ENCODE measurements at regions not wholly inside any gene's neighbourhood (a gene's known extent, or its start where the extent isn't known, plus 50 kb on each side); places are given as distances from the start of the nearest gene placed in this dataset.
"Not testable (repeated sequence)": the region's sequence is repeated elsewhere in the genome, so short reads cannot be mapped to it uniquely, and the experiment has no call there.

DNA sequence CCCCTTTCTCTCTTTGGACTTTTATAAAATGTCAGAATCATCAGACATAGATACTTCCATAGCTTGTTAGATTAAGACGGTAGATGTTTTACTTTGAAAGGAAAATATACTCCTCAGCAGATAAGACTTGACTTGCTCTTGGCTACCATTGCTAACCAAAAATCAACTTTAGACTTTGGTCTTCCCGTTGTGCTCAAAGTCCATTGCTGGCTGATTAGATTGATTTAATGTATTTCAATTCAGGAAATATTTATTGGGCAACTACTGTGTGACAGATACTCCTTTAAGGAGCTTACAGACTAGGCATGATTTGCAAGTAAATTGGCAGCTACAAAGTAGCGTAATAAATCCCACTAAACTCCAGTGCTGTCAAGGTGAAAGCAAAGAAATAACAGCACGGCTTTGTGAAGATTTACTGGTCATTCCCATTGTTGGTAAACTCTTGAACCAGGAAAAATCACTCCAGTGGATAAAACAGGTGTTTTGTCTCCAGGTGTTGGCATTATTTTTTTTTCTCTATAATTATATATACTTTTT is 95.7 kb upstream of the ARMC3 start:
- no peaks in the 10 kb centered on the region for H3K4me1 ChIP-seq (ENCODE audit: control insufficient read depth in 2 of 2, insufficient read depth in 2 of 2, low read length in 2 of 2)
- DNase-seq (no peak), ATAC-seq (ENCODE audit: low read depth) (no peak)
- Mint-ChIP-seq H3K27ac (no peak overlapping the region), H3K9me3 (ENCODE audit: insufficient read depth) (no peaks in the 10 kb centered on the region), H3K4me3 (no peak overlapping the region), H3K27me3 (no peaks in the 10 kb centered on the region), H3K4me1 (no peaks in the 10 kb centered on the region)
- intact Hi-C loops (cut with micrococcal nuclease) = no loop called here
- no peaks in the 10 kb centered on the region for H4K20me1 ChIP-seq (ENCODE audit: control insufficient read depth, insufficient read depth, low read length, poor library complexity, severe bottlenecking)
- 100% methylated on average over 1 of the region's 4 CpGs for WGBS (ENCODE audit: insufficient coverage)
- ChIA-PET POLR2A (no interaction called here), CTCF (no interaction called here)
- no peaks in the 10 kb centered on the region for H3K27me3 ChIP-seq (replicated peaks in 1 of 4; ENCODE audit: control extremely low read depth in 1 of 4, control insufficient read depth in 3 of 4, insufficient read depth in 4 of 4, low read length in 3 of 4)
- no peak overlapping the region for H3K4me3 ChIP-seq (ENCODE audit: control extremely low read depth in 1 of 5, extremely low read depth in 1 of 5, insufficient read depth in 1 of 5, low read depth in 2 of 5, low read length in 4 of 5)
- TF ChIP-seq, protein P1, sequence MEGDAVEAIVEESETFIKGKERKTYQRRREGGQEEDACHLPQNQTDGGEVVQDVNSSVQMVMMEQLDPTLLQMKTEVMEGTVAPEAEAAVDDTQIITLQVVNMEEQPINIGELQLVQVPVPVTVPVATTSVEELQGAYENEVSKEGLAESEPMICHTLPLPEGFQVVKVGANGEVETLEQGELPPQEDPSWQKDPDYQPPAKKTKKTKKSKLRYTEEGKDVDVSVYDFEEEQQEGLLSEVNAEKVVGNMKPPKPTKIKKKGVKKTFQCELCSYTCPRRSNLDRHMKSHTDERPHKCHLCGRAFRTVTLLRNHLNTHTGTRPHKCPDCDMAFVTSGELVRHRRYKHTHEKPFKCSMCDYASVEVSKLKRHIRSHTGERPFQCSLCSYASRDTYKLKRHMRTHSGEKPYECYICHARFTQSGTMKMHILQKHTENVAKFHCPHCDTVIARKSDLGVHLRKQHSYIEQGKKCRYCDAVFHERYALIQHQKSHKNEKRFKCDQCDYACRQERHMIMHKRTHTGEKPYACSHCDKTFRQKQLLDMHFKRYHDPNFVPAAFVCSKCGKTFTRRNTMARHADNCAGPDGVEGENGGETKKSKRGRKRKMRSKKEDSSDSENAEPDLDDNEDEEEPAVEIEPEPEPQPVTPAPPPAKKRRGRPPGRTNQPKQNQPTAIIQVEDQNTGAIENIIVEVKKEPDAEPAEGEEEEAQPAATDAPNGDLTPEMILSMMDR (IDR thresholded peaks at IDR 0.05) = no peak
- TF ChIP-seq EZH2 (IDR thresholded peaks at IDR 0.05; ENCODE audit: borderline replicate concordance, insufficient read depth, low read depth, low read length, poor library complexity, severe bottlenecking) = no peak
- no peaks in the 10 kb centered on the region for H3K36me3 ChIP-seq (replicated peaks in 1 of 2; ENCODE audit: control extremely low read depth in 1 of 2, control insufficient read depth in 1 of 2, extremely low read depth in 1 of 2, insufficient read depth in 2 of 2, low read length in 1 of 2)
- peaks cover 0 to 13% (median 0%) of the 10 kb centered on the region in 3 donors for H3K9me3 ChIP-seq (ENCODE audit: control extremely low read depth in 1 of 3, control insufficient read depth in 2 of 3, insufficient read depth in 1 of 3, low read length in 2 of 3)
- no peak overlapping the region for H3K27ac ChIP-seq (ENCODE audit: low read length in 2 of 2)
- H3K79me2 ChIP-seq (ENCODE audit: control insufficient read depth, insufficient read depth, low read length) = no peaks in the 10 kb centered on the region
- H3K4me2 ChIP-seq (replicated peaks; ENCODE audit: low read depth, low read length, poor library complexity, severe bottlenecking) = no peak overlapping the region
- H3K9ac ChIP-seq (ENCODE audit: low read length) = no peak overlapping the region
- H2AFZ ChIP-seq (ENCODE audit: insufficient read depth, low read depth, low read length, poor library complexity, severe bottlenecking) = no peak overlapping the region

DNA sequence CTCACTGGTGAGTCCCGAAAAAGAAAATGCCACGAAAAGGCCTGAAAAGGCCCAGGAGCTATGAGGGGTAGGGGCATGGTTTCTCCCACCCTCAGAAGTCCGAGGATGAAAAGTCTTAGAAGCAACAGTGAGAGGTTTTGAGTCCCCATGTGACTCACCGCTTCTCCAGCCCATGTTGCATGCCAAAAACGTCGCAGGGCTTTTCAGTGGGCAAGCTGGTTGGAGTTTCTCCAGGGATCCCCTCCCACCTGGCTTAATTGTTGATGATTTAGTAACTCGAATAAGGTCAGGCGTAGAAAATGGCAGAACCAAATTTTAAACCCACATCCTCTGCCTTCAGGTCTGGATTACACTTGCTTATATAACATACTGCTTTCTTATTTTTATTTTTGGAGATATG is 96.3 kb upstream of the ARMC3 start:
- Histone ChIP-seq H3K4me3 (ENCODE audit: control extremely low read depth in 1 of 5, extremely low read depth in 1 of 5, insufficient read depth in 1 of 5, low read depth in 2 of 5, low read length in 4 of 5) (no peak overlapping the region), H3K36me3 (replicated peaks in 1 of 2; ENCODE audit: control extremely low read depth in 1 of 2, control insufficient read depth in 1 of 2, extremely low read depth in 1 of 2, insufficient read depth in 2 of 2, low read length in 1 of 2) (no peaks in the 10 kb centered on the region), H3K9me3 (ENCODE audit: control extremely low read depth in 1 of 3, control insufficient read depth in 2 of 3, insufficient read depth in 1 of 3, low read length in 2 of 3) (peaks cover 0 to 13% (median 0%) of the 10 kb centered on the region in 3 donors), H3K9ac (ENCODE audit: low read length) (no peak overlapping the region), H4K20me1 (ENCODE audit: control insufficient read depth, insufficient read depth, low read length, poor library complexity, severe bottlenecking) (no peaks in the 10 kb centered on the region), H3K27me3 (replicated peaks in 1 of 4; ENCODE audit: control extremely low read depth in 1 of 4, control insufficient read depth in 3 of 4, insufficient read depth in 4 of 4, low read length in 3 of 4) (no peaks in the 10 kb centered on the region), H3K79me2 (ENCODE audit: control insufficient read depth, insufficient read depth, low read length) (no peaks in the 10 kb centered on the region), H2AFZ (ENCODE audit: insufficient read depth, low read depth, low read length, poor library complexity, severe bottlenecking) (no peak overlapping the region), H3K4me2 (replicated peaks; ENCODE audit: low read depth, low read length, poor library complexity, severe bottlenecking) (no peak overlapping the region), H3K4me1 (ENCODE audit: control insufficient read depth in 2 of 2, insufficient read depth in 2 of 2, low read length in 2 of 2) (no peaks in the 10 kb centered on the region), H3K27ac (ENCODE audit: low read length in 2 of 2) (no peak overlapping the region)
- intact Hi-C loops (cut with micrococcal nuclease) = no loop called here
- H3K27me3 Mint-ChIP-seq = no peaks in the 10 kb centered on the region
- no peak overlapping the region for H3K4me3 Mint-ChIP-seq
- 100% methylated on average over 4 of the region's 8 CpGs for WGBS (ENCODE audit: insufficient coverage)
- no peaks in the 10 kb centered on the region for H3K4me1 Mint-ChIP-seq
- H3K27ac Mint-ChIP-seq = no peak overlapping the region
- CTCF ChIA-PET = no interaction called here
- POLR2A ChIA-PET = interaction anchor here (0.7 kb wide), 1 partner anchor 26 kb away, joined by 7 read pairs; no protein-coding TSS in a partner anchor
- ATAC-seq (ENCODE audit: low read depth) (no peak), DNase-seq (no peak)
- no peaks in the 10 kb centered on the region for H3K9me3 Mint-ChIP-seq (ENCODE audit: insufficient read depth)
- TF ChIP-seq, protein P1 (IDR thresholded peaks at IDR 0.05) = no peak
- no peak for TF ChIP-seq EZH2 (IDR thresholded peaks at IDR 0.05; ENCODE audit: borderline replicate concordance, insufficient read depth, low read depth, low read length, poor library complexity, severe bottlenecking)

DNA sequence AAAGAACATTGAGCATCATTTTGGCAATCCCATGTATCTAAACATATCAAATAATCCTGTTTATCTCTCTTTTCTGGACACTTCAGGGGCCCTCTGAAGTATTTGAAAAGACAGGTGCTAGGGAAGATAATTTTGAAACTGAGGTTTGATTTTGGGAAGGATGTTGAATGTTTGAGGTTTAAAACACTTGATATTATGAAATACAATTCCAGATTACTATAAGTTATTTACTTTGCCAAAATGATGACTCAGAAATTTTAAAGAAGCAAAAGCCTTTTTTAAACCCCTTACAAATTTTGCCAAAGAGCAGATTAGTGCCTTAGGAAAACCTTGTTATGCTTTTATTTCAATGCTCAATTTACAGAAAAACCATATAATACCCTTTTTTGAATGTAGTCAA is 99.1 kb upstream of the ARMC3 start:
- H2AFZ ChIP-seq (ENCODE audit: insufficient read depth, low read depth, low read length, poor library complexity, severe bottlenecking); CTCF ChIA-PET; ATAC-seq (ENCODE audit: low read depth); POLR2A ChIA-PET; H3K79me2 ChIP-seq (ENCODE audit: control insufficient read depth, insufficient read depth, low read length); H3K27ac Mint-ChIP-seq; H3K4me3 ChIP-seq (ENCODE audit: control extremely low read depth in 1 of 5, extremely low read depth in 1 of 5, insufficient read depth in 1 of 5, low read depth in 2 of 5, low read length in 4 of 5); H3K27ac ChIP-seq (ENCODE audit: low read length in 2 of 2); H3K4me1 Mint-ChIP-seq; H3K4me1 ChIP-seq (ENCODE audit: control insufficient read depth in 2 of 2, insufficient read depth in 2 of 2, low read length in 2 of 2); H4K20me1 ChIP-seq (ENCODE audit: control insufficient read depth, insufficient read depth, low read length, poor library complexity, severe bottlenecking); H3K4me2 ChIP-seq (replicated peaks; ENCODE audit: low read depth, low read length, poor library complexity, severe bottlenecking); H3K27me3 ChIP-seq (replicated peaks in 1 of 4; ENCODE audit: control extremely low read depth in 1 of 4, control insufficient read depth in 3 of 4, insufficient read depth in 4 of 4, low read length in 3 of 4); H3K9me3 Mint-ChIP-seq (ENCODE audit: insufficient read depth); intact Hi-C loops (cut with micrococcal nuclease); H3K4me3 Mint-ChIP-seq; H3K9ac ChIP-seq (ENCODE audit: low read length); H3K36me3 ChIP-seq (replicated peaks in 1 of 2; ENCODE audit: control extremely low read depth in 1 of 2, control insufficient read depth in 1 of 2, extremely low read depth in 1 of 2, insufficient read depth in 2 of 2, low read length in 1 of 2); H3K27me3 Mint-ChIP-seq; DNase-seq: not testable (repeated sequence)
- peaks cover 0 to 13% (median 0%) of the 10 kb centered on the region in 3 donors for H3K9me3 ChIP-seq (ENCODE audit: control extremely low read depth in 1 of 3, control insufficient read depth in 2 of 3, insufficient read depth in 1 of 3, low read length in 2 of 3)
